Mucosa of descending colon (tissue), 3 donors: ENCODE measurements at regions not wholly inside any gene's neighbourhood (a gene's known extent, or its start where the extent isn't known, plus 50 kb on each side); places are given as distances from the start of the nearest gene placed in this dataset.

Source experiments
- ATAC-seq: fragments of 200-7000 bp; cut with Tn5 transposase; one replicate; pipeline ENCODE4 v1.9.1; 2020; ENCODE audit warnings: mild to moderate bottlenecking, moderate library complexity
- DNase-seq, 3 donors: peaks; one replicate each; pipeline ENCODE4 v3.0.0-alpha.2; 2020
- H3K36me3 ChIP-seq: fragments of 200-600 bp; one replicate; pipeline ENCODE4 v1.8.0; 2021; ENCODE audit warnings: low read depth, mild to moderate bottlenecking
- H3K4me1 ChIP-seq: fragments of 200-600 bp; one replicate; pipeline ENCODE4 v1.8.0; 2021; ENCODE audit warnings: low read depth, mild to moderate bottlenecking
- H3K4me3 ChIP-seq: fragments of 200-600 bp; one replicate; pipeline ENCODE4 v1.8.0; 2021; ENCODE audit warnings: mild to moderate bottlenecking
- H3K9me3 ChIP-seq: fragments of 200-600 bp; one replicate; pipeline ENCODE4 v1.8.0; 2021; ENCODE audit warnings: mild to moderate bottlenecking
- CTCF ChIP-seq: fragments of 200-600 bp; IDR thresholded peaks from one replicate; pipeline ENCODE4 v1.8.0; 2022; ENCODE audit warnings: antibody characterized with exemption, mild to moderate bottlenecking
- intact Hi-C, 2 donors: fragments of 100-400 bp; cut with DNase I in 1 of 2; cut with micrococcal nuclease in 1 of 2; formaldehyde crosslinking; loops; one replicate each; pipeline versions ENCODE4 v1.11.0 to v1.11.1; 2022; cut with DNase I, micrococcal nuclease
- donor health status: DM: no; HTN: no; CAD: no; lungs with moderate emphysema.
- donor health status: DM: no; HTN: no; CAD: no.
- donor health status: DM: no; HTN: yes; CAD: no.

GRCh38 chr3:30501526-30501925, 104.9 kb upstream of the TGFBR2 start:
- Histone ChIP-seq H3K4me1 (no peaks in the 10 kb centered on the region), H3K9me3 (no peaks in the 10 kb centered on the region), H3K36me3 (no peaks in the 10 kb centered on the region), H3K4me3 (no peak overlapping the region)
- DNase-seq (no peak), ATAC-seq (no peak)
- TF ChIP-seq CTCF: no peak
- intact Hi-C loops: no loop called here

- TF ChIP-seq CTCF: no peak
- no peaks in the 10 kb centered on the region for H3K4me1 ChIP-seq
- no peaks in the 10 kb centered on the region for H3K9me3 ChIP-seq
- DNase-seq: no peak
- intact Hi-C loops: no loop called here
- no peak for ATAC-seq
- H3K36me3 ChIP-seq: no peaks in the 10 kb centered on the region
- no peak overlapping the region for H3K4me3 ChIP-seq
Measured at GRCh38 chr3:30502051-30502741, 104.2 kb upstream of the TGFBR2 start.

- Histone ChIP-seq H3K9me3 (no peaks in the 10 kb centered on the region), H3K4me3 (no peak overlapping the region), H3K36me3 (no peaks in the 10 kb centered on the region), H3K4me1 (no peaks in the 10 kb centered on the region)
- no peak for TF ChIP-seq CTCF
- intact Hi-C loops: no loop called here
- ATAC-seq (peak; percentile 80), DNase-seq (no peak)
Measured at GRCh38 chr3:30502742-30503073, 103.7 kb upstream of the TGFBR2 start.

- ATAC-seq: no peak
- DNase-seq: no peak
Measured at GRCh38 chr3:30503446-30503845, 103.0 kb upstream of the TGFBR2 start.

GRCh38 chr3:30504939-30505338, 101.5 kb upstream of the TGFBR2 start:
- no peak for DNase-seq
- intact Hi-C loops: no loop called here
- no peak for TF ChIP-seq CTCF
- Histone ChIP-seq H3K9me3 (no peaks in the 10 kb centered on the region), H3K4me1 (no peaks in the 10 kb centered on the region), H3K4me3 (no peak overlapping the region), H3K36me3 (no peaks in the 10 kb centered on the region)
- ATAC-seq: no peak

More at GRCh38 chr3:30503446-30503845, 103.0 kb upstream of the TGFBR2 start:
- H3K4me1 ChIP-seq: no peaks in the 10 kb centered on the region
- TF ChIP-seq CTCF: no peak
- no peak overlapping the region for H3K4me3 ChIP-seq
- no peaks in the 10 kb centered on the region for H3K36me3 ChIP-seq
- no peaks in the 10 kb centered on the region for H3K9me3 ChIP-seq
- intact Hi-C loops: no loop called here
